T-helper 1 cell (primary cell): ENCODE measurements at regions not wholly inside any gene's neighbourhood (a gene's known extent, or its start where the extent isn't known, plus 50 kb on each side); places are given as distances from the start of the nearest gene placed in this dataset.

ENCODE experiments used
- DNase-seq, 5 donors: peaks; one replicate each; pipeline ENCODE4 v3.0.0-alpha.2; 2012 to 2020

DNA sequence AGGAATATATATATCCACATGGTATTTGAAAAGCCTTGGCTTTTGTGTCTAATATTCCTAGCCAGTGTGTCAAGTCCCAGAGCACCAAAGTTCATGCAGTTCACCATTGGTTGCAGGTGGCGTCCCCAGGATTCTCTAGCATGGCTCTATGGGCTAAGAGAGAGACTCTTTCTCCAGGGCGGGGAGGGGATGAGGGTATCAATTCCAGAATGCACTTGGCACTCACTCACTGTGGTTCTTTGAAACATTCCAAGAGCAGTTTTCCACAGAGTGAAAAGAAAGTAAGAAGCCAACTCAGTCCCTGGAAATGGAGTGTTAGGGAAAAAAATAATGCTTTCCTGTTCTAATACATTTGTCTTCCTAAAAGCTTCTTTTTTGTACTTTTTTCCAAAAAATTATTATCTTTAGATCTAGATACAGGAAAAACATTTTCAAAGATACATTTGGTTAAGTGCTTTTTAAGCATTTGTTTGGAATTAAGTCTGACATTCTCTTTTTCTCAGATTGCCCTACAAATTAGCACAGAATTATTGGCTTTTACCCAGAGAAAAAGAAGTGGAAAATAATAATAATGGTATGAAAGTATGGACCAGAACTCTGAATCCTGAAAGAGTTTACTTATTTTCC, 239.9 kb downstream of the PAX3 start:
- no peak for DNase-seq

DNA sequence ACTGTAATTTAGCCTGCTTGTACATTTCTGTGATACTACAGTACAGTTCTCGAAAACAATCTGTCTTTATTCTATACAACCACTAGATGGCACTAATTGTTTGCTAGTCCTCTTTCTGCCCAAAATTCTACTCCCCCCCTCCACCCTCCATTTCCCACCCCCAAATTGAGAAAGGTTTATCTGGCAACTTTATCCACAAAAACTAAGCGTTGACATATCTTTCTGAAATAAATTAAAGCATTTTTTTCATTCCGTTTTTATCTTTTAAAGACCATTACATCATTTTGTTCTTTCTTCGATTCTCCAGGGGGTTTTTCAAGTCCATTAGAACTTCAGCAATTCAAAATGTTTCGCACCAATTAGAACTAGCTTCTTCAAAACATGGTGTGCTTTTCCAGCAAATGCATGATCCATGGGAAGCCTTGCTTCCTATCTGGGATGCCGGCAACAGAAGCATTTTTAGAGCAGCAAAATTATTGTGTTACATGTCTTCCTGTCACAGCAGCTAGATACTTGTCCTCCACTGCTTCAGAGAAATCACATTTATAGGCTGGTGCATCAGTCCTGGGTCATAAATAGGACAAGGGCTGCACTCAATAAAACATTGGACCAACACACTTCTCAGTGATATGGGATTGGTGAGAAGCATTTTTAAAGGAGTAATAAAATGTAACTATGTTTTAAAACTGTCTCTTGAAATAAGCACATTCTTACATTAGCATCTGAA, 241.3 kb downstream of the PAX3 start:
- peak in 1 of 5 donors; percentile 1 for DNase-seq

- DNase-seq, result no peak
These were observed 243.5 kb downstream of the PAX3 start for GRCh38 chr2:222055328-222055727.

- DNase-seq, result no peak
These were observed 244.0 kb downstream of the PAX3 start for GRCh38 chr2:222054813-222055212.

DNA sequence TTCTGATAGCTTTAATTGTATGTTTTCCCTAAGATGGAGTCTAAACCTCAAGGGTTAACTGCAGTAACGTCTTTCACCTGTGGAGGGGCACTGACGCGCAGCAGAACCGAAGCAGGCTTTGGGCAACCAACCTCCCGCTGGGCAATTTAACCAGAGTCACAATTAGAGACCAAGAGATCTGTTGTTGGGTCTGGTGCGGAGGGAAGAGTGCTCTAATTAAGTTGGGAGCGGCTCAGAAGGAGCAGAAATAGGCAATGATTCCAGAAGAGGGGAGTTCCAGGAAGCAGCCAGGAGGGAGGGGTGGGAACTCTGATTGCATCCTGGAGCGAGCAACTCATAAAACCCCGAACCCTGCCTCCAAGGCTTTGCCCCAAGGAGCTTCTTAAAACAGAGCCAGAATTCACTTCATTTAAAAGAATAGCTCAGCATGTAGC, 245.8 kb downstream of the PAX3 start:
- DNase-seq, result no peak

DNA sequence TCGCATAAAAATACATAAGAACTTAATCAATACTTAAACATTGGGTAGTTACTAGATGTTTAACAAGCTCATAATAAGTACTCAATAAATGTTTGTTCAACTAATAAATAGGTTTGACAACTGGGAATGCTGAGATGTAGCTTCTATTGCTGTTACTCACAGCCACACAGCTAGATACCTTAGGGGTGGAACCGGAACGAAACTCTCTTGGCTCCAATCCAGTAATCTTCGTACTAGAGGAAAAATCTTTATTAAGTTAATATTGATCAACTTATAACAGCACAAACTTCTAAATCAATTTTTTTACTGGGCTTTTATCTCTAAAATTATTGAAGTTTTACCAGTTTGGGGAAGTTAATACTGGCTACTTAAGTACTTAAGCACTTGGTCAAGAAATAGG, 247.8 kb downstream of the PAX3 start:
- DNase-seq, result no peak

DNA sequence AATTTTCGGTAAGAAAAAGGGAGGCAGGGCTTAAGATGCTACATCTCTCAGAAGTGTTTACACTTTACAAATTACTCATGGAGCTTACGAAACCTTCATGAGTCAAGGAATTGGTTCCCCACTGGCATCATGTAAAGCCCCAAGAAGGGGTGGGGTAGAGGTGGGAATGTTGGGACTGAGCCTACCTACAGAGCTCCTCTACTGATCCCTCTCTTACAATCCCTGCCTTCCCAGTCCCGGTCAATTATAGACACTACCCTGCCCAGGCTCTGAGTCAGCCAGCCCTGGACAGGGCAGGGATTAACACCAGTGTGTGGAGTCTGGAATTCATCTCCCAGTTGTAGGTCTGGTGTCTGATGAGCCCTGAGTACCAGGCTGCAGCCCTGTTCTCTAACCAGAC, 248.9 kb downstream of the PAX3 start:
- DNase-seq, result no peak

GRCh38 chr2:222043897-222044296, 254.9 kb downstream of the PAX3 start:
- DNase-seq, result no peak

GRCh38 chr2:222042666-222043065, 256.1 kb downstream of the PAX3 start:
- no peak for DNase-seq

GRCh38 chr2:222040333-222040732, 258.5 kb downstream of the PAX3 start:
- DNase-seq, result no peak

DNA sequence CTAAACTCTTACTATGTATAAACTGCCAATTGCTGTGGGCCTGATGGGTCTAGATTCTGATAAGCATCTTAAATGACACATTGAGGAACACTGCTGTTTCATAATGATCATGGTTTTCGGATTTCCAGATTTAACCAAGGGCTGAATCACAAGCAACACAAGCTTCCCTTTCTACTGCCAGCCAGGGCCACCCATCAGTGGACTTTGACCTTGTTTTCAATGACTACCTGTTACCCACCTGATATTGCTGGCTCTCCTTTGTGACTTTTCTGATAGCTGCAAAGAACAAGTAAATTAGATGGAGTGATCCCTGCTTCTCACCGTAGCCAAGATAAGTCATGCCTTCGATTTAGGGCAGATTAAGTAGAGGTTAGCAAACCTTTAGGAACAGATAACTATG, 259.0 kb downstream of the PAX3 start:
- DNase-seq, result no peak

DNA sequence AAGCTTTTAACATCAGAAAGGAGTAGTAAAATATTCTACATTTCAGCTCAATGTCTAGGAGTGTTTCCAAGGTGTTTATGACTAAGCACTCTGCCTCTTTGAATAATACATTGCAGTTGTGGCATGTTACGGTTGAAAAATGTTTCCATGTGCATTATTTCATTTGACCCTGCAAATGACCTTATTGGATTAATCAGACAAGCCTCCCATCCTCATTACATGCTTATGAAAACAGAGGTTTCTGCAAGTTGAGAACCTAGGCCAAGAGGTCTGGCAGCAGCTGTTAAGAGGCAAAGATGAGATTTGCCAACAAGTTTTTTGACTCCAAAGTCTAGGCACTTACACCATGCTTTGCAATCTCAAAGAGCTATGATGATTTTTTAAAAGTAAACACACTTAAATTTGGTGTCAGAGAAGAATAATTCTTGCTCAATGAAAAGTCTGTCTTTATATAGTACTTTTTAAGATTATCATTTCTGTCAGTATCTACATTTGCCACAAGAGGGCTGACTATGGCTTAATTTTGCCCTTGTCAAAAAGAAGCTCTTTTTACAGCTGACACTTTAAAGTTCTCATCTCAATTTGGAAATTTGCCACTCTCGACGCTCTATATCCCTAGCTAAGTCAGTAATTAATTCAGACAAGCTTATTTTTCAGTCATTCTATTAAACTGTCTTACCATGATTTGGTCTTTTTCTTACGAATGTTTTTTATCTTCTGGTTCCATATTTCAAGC, 260.6 kb downstream of the PAX3 start:
- DNase-seq, result no peak

- DNase-seq, result no peak
These were observed 261.6 kb downstream of the PAX3 start for GRCh38 chr2:222037211-222037610.

- DNase-seq, result no peak
These were observed 264.7 kb downstream of the PAX3 start for GRCh38 chr2:222034058-222034457.

DNA sequence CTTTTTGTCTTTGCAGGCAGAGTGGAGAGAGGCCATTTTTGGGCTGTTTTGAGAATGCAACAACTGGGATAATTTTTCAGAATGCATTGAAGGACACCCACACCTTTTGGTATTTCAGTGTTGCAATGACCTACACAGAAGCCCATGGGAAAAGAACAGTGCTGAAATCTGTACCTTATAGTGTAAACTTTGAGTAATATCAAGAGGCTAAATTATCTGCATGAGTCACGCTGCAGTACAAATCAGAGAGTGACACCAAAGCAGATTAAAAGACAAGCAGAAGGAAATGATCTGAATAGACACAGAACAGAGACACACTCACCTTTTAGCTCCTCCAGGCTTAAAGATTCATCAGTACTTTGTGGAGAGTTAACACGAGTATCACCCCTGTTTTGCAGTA, 265.3 kb downstream of the PAX3 start:
- no peak for DNase-seq

- DNase-seq, result no peak
These were observed 272.9 kb downstream of the PAX3 start for GRCh38 chr2:222025881-222026271.

GRCh38 chr2:222024932-222025880, 273.6 kb downstream of the PAX3 start:
- DNase-seq, result no peak

DNA sequence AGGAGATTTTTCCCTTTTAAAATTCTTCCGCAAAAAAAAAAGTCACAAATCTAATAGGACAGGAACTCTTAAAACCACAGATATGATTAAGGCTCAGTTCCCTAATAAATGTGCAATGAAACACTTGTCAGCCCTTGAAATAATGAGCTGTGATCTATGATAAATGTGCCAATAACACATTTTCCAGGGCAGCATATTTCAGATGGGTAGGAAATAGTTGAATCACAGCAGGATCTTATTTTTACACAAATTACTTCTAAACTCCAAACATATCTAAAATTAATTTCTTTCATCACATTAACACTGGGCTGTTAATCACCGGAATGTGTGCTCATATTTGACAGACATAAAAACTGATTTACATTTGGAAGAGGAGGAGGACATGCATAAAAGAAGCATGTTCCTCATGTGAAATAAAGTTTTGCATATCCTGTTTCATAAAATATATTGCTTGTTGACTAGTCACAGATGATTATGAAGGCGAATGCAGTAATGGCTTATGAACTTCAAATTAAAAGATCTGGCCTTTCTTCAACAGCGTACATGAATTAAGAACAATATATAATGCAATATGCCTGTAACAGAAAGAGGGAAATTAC, 281.4 kb downstream of the PAX3 start:
- no peak for DNase-seq

- DNase-seq, result no peak
These were observed 284.9 kb downstream of the PAX3 start for GRCh38 chr2:222013889-222014288.

DNA sequence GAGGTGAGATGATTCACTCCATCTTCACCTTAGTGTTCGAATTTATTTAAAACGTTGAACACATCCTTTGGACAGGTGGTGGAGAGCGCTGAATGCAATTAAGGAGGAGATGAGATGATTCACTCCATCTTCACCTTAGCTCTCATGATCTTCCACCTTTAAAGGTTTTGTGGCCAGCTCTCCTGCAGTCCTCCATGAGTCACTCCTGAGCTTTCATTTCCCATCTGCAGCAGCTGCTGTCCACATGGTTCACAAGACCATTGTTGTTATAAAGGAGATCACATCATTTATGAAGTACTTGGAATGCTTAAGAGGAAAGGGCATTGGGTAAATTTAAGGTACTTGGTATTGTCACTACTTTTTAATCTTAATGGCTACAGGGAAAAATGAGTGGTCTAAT, 298.5 kb downstream of the PAX3 start:
- DNase-seq, result no peak

GRCh38 chr2:221999717-222000116, 299.1 kb downstream of the PAX3 start:
- DNase-seq, result no peak

GRCh38 chr2:221999166-221999565, 299.6 kb downstream of the PAX3 start:
- no peak for DNase-seq
